WTC11 (cell line): ENCODE measurements at regions not wholly inside any gene's neighbourhood (a gene's known extent, or its start where the extent isn't known, plus 50 kb on each side); places are given as distances from the start of the nearest gene placed in this dataset.

ENCODE experiments used
- ARID4B ChIP-seq: sonication (generic); formaldehyde crosslinking; IDR thresholded peaks from 2 replicates; pipeline ENCODE4 v1.8.0; 2023; ENCODE audit warnings: missing genetic modification reagents, mild to moderate bottlenecking, borderline replicate concordance
- ATF2 ChIP-seq: sonication (generic); formaldehyde crosslinking; IDR thresholded peaks from 2 replicates; pipeline ENCODE4 v1.8.1; 2022; ENCODE audit warnings: low read depth, missing genetic modification reagents, borderline replicate concordance
- ATF3 ChIP-seq: sonication (generic); formaldehyde crosslinking; conservative IDR thresholded peaks from 2 replicates; pipeline ENCODE4 v1.8.1; 2022; ENCODE audit warnings: mild to moderate bottlenecking, missing genetic modification reagents
- CTCF ChIP-seq: fragments of 200-600 bp; IDR thresholded peaks from 2 replicates; pipeline ENCODE4 v1.8.0; 2022; ENCODE audit warnings: antibody characterized with exemption
- ETV6 ChIP-seq: sonication (generic); formaldehyde crosslinking; IDR thresholded peaks from 2 replicates; pipeline ENCODE4 v1.8.1; 2022; ENCODE audit warnings: mild to moderate bottlenecking, missing genetic modification reagents
- FOXK1 ChIP-seq: sonication (generic); formaldehyde crosslinking; IDR thresholded peaks from 2 replicates; pipeline ENCODE4 v1.8.0; 2022; ENCODE audit warnings: mild to moderate bottlenecking, moderate library complexity, missing genetic modification reagents
- GABPB1 ChIP-seq: sonication (generic); formaldehyde crosslinking; IDR thresholded peaks from 2 replicates; pipeline ENCODE4 v1.8.1; 2023; ENCODE audit warnings: mild to moderate bottlenecking, missing genetic modification reagents
- IRF1 ChIP-seq: sonication (generic); formaldehyde crosslinking; IDR thresholded peaks from 2 replicates; pipeline ENCODE4 v1.8.0; 2023; ENCODE audit warnings: missing genetic modification reagents
- JUN ChIP-seq: sonication (generic); formaldehyde crosslinking; IDR thresholded peaks from 2 replicates; pipeline ENCODE4 v1.8.0; 2023; ENCODE audit warnings: mild to moderate bottlenecking, missing genetic modification reagents
- MAX ChIP-seq: sonication (generic); formaldehyde crosslinking; IDR thresholded peaks from 2 replicates; pipeline ENCODE4 v1.8.0; 2022; ENCODE audit warnings: mild to moderate bottlenecking, missing genetic modification reagents
- NR3C1 ChIP-seq: sonication (generic); formaldehyde crosslinking; conservative IDR thresholded peaks from 2 replicates; pipeline ENCODE4 v1.8.1; 2023; ENCODE audit warnings: low read depth, mild to moderate bottlenecking, missing genetic modification reagents
- SP1 ChIP-seq: sonication (generic); formaldehyde crosslinking; conservative IDR thresholded peaks from 2 replicates; pipeline ENCODE4 v1.8.1; 2022; ENCODE audit warnings: missing genetic modification reagents
- ZNF232 ChIP-seq: sonication (generic); formaldehyde crosslinking; IDR thresholded peaks from 2 replicates; pipeline ENCODE4 v1.8.0; 2022; ENCODE audit warnings: mild to moderate bottlenecking, missing genetic modification reagents
- ZNF532 ChIP-seq: fragments of 250-450 bp; sonication (Bioruptor Pico); IDR thresholded peaks from 2 replicates; pipeline ENCODE4 v1.9.0; 2021; ENCODE audit warnings: mild to moderate bottlenecking, borderline replicate concordance

GRCh38 chr1:9180111-9180819 is 51.4 kb upstream of the GPR157 start:
- no peak for TF ChIP-seq CTCF
- no peak for TF ChIP-seq GABPB1 (CRISPR knock-in tag)
- TF ChIP-seq ATF2 (CRISPR knock-in tag): no peak
- TF ChIP-seq MAX (CRISPR knock-in tag): no peak
- no peak for TF ChIP-seq IRF1 (CRISPR knock-in tag)
- no peak for TF ChIP-seq SP1 (CRISPR knock-in tag)
- no peak for TF ChIP-seq JUN (CRISPR knock-in tag)
- no peak for TF ChIP-seq ZNF532 (CRISPR knock-in tag)
- TF ChIP-seq ZNF232 (CRISPR knock-in tag): no peak
- no peak for TF ChIP-seq ATF3 (CRISPR knock-in tag)
- TF ChIP-seq FOXK1: no peak
- TF ChIP-seq NR3C1 (CRISPR knock-in tag): no peak
- no peak for TF ChIP-seq ETV6 (CRISPR knock-in tag)
- TF ChIP-seq ARID4B (CRISPR knock-in tag): no peak
